HG02763 (cell line): ENCODE measurements at regions not wholly inside any gene's neighbourhood (a gene's known extent, or its start where the extent isn't known, plus 50 kb on each side); places are given as distances from the start of the nearest gene placed in this dataset.

Experiments
- ATAC-seq: cut with Tn5 transposase; IDR thresholded peaks from one replicate; pipeline ENCODE4 v1.9.1; 2021; ENCODE audit warnings: mild to moderate bottlenecking, moderate library complexity; ENCODE audit not compliant: unreplicated experiment

- no peak for ATAC-seq
These were observed 50.5 kb upstream of the PALM2AKAP2 start for GRCh38 chr9:109729513-109729912.
